K562 (cell line): ENCODE measurements at regions not wholly inside any gene's neighbourhood (a gene's known extent, or its start where the extent isn't known, plus 50 kb on each side); places are given as distances from the start of the nearest gene placed in this dataset.
A peak's percentile ranks its signal among the peaks of the same experiment; 100 is the strongest.

Experiments
- ATAC-seq: fragments of 200-7000 bp; cut with Tn5 transposase; 3 replicates; pipeline ENCODE4 v1.9.1; 2020; ENCODE audit warnings: moderate library complexity
- BruUV-seq: library from RNA; stranded (reverse); fragments of 400-500 nt; replicated peaks from 2 replicates; lab custom pipeline; 2021; lab: Mats Ljungman, UMichigan
- CTCF ChIA-PET: fragments of 300-600 bp; formaldehyde crosslinking; extraction: SDS; loops from one replicate; lab custom pipeline; 2021; ENCODE audit warnings: low intra/inter-chr PET ratio; lab: Yijun Ruan, JAX
- POLR2A ChIA-PET: fragments of 300-600, 350-650 bp; sonication (Branson Sonifier 250); formaldehyde crosslinking; extraction: SDS; loops from one replicate; lab custom pipeline; 2021; ENCODE audit warnings: antibody characterized with exemption, inconsistent platforms; lab: Yijun Ruan, JAX
- DNase-seq, 4 experiments: peaks; one replicate each; pipeline versions ENCODE4 v3.0.0 to v3.0.0-alpha.2; 2011 to 2018; ENCODE audit warnings: low spot score in 3 of 4, mixed read lengths in 3 of 4; ENCODE audit errors: extremely low read depth in 1 of 4
- FAIRE-seq: peaks from 2 replicates; lab custom pipeline; 2011; peaks lifted over from hg19 to GRCh38; lab: Jason Lieb, UNC
- H2AFZ ChIP-seq: 2 replicates; pipeline ENCODE4 v1.6.0; 2011; ENCODE audit warnings: low read depth, low read length, control low read depth, inconsistent platforms
- H3K27ac ChIP-seq: fragments of 200-600 bp; 3 replicates; pipeline ENCODE4 v1.8.0; 2011; ENCODE audit warnings: low read depth, mild to moderate bottlenecking, control low read depth, inconsistent platforms, low read length, moderate library complexity, mixed read lengths; ENCODE audit errors: extremely low read depth
- H3K27me3 ChIP-seq, 2 experiments: fragments of 300-600 bp in 1 of 2; 2 replicates in 1 of 2; 3 replicates in 1 of 2; pipeline versions ENCODE4 v1.6.0 to v1.8.0; 2011; ENCODE audit warnings: inconsistent platforms in 2 of 2, low read length in 2 of 2, mild to moderate bottlenecking in 1 of 2, mixed read lengths in 1 of 2, moderate library complexity in 1 of 2; ENCODE audit not compliant: control insufficient read depth in 2 of 2, insufficient read depth in 2 of 2
- H3K36me3 ChIP-seq: fragments of 300-600 bp; 3 replicates; pipeline ENCODE4 v1.8.0; 2011; ENCODE audit warnings: mild to moderate bottlenecking, low read length, inconsistent platforms; ENCODE audit not compliant: control insufficient read depth, insufficient read depth
- H3K4me1 ChIP-seq, 2 experiments: fragments of 200-600 bp in 1 of 2; replicated peaks in 1 of 2; 2 replicates in 1 of 2; 3 replicates in 1 of 2; pipeline versions ENCODE4 v1.5.1 to v1.8.0; 2011; ENCODE audit warnings: inconsistent platforms in 2 of 2, low read length in 2 of 2, mild to moderate bottlenecking in 1 of 2, mixed read lengths in 1 of 2, moderate library complexity in 1 of 2; ENCODE audit not compliant: control insufficient read depth in 2 of 2, insufficient read depth in 2 of 2
- H3K4me2 ChIP-seq: 2 replicates; pipeline ENCODE4 v1.6.1; 2011; ENCODE audit warnings: low read length, control low read depth, inconsistent platforms, mixed read lengths; ENCODE audit not compliant: insufficient read depth
- H3K4me3 ChIP-seq: fragments of 200-600 bp; sonication (generic), shearing (Covaris generic); 2 replicates; pipeline ENCODE4 v1.5.1; 2016; ENCODE audit warnings: control low read depth, inconsistent platforms
- H3K79me2 ChIP-seq: fragments of 200-600 bp; 3 replicates; pipeline ENCODE4 v1.8.0; 2011; ENCODE audit warnings: low read length, inconsistent platforms; ENCODE audit not compliant: control insufficient read depth, insufficient read depth
- H3K9ac ChIP-seq, 2 experiments: 2 replicates each; pipeline versions ENCODE4 v1.6.0 to v1.6.1; 2011; ENCODE audit warnings: low read depth in 2 of 2, low read length in 2 of 2, control low read depth in 1 of 2, inconsistent platforms in 1 of 2, mild to moderate bottlenecking in 1 of 2, mixed read lengths in 1 of 2; ENCODE audit not compliant: insufficient read depth in 1 of 2
- H3K9me1 ChIP-seq: one replicate; pipeline ENCODE4 v1.6.0; 2011; ENCODE audit warnings: inconsistent platforms, mild to moderate bottlenecking, low read length, moderate library complexity; ENCODE audit not compliant: control insufficient read depth, insufficient read depth
- H3K9me3 ChIP-seq: replicated peaks from 2 replicates; pipeline ENCODE4 v1.5.1; 2011; ENCODE audit warnings: low read depth, low read length, inconsistent platforms; ENCODE audit not compliant: control insufficient read depth, insufficient read depth
- H4K20me1 ChIP-seq: replicated peaks from 2 replicates; pipeline ENCODE4 v1.6.1; 2011; ENCODE audit warnings: low read length, inconsistent platforms, mixed read lengths; ENCODE audit not compliant: control insufficient read depth, insufficient read depth
- CHD7 ChIP-seq: fragments of 200-600 bp; sonication (generic); IDR thresholded peaks from one replicate; pipeline ENCODE4 v1.6.1; 2012; ENCODE audit warnings: mild to moderate bottlenecking, low read depth, low read length, inconsistent platforms
- ERF ChIP-seq: fragments of 450-650 bp; formaldehyde crosslinking; IDR thresholded peaks from 2 replicates; pipeline ENCODE4 v1.4.0; 2020; ENCODE audit warnings: mild to moderate bottlenecking, mixed read lengths
- HNRNPH1 ChIP-seq: fragments of 200-400 bp; formaldehyde crosslinking; optimal IDR thresholded peaks from 2 replicates; pipeline ENCODE3; 2017; ENCODE audit warnings: low read depth, mild to moderate bottlenecking, low read length, moderate library complexity
- KLF6 ChIP-seq: fragments of 250-450 bp; sonication (Bioruptor Pico); IDR thresholded peaks from 2 replicates; pipeline ENCODE4 v1.4.0; 2020; ENCODE audit warnings: mild to moderate bottlenecking, moderate library complexity, borderline replicate concordance
- L3MBTL2 ChIP-seq: fragments of 450-650 bp; IDR thresholded peaks from 2 replicates; pipeline ENCODE4 v1.6.1; 2016; ENCODE audit warnings: mild to moderate bottlenecking, moderate library complexity
- MCM3 ChIP-seq: fragments of 450-650 bp; IDR thresholded peaks from 2 replicates; pipeline ENCODE4 v1.6.1; 2016
- RBM14 ChIP-seq: fragments of 200-400 bp; formaldehyde crosslinking; IDR thresholded peaks from 2 replicates; pipeline ENCODE4 v1.6.1; 2018; ENCODE audit warnings: low read depth, mild to moderate bottlenecking, low read length, moderate library complexity, borderline replicate concordance; ENCODE audit not compliant: insufficient read depth
- SIX5 ChIP-seq, 2 experiments: IDR thresholded peaks; 2 replicates each; pipeline ENCODE4 v1.6.1; 2011; ENCODE audit warnings: low read length in 2 of 2, borderline replicate concordance in 1 of 2, low read depth in 1 of 2, mild to moderate bottlenecking in 1 of 2, moderate library complexity in 1 of 2; ENCODE audit not compliant: insufficient read depth in 1 of 2
- STAG1 ChIP-seq: sonication (generic); formaldehyde crosslinking; IDR thresholded peaks from 2 replicates; pipeline ENCODE4 v1.5.0; 2020; ENCODE audit warnings: missing genetic modification reagents, borderline replicate concordance
- TRIM28 ChIP-seq: fragments of 450-650 bp; IDR thresholded peaks from 2 replicates; pipeline ENCODE4 v1.6.1; 2017
- WGBS: fragments of 100-300 bp; shearing (Covaris generic); methylation state at CpG from one replicate; pipeline ENCODE4 v1.1.6; 2016; ENCODE audit warnings: low coverage, mixed read lengths; ENCODE audit not compliant: insufficient coverage; ENCODE audit errors: missing lambda C conversion rate; 5-methylcytosine and 5-hydroxymethylcytosine counted together
- in situ Hi-C: fragments of 300-500 bp; cut with MboI; formaldehyde crosslinking; loops from 4 replicates; pipeline ENCODE4 v1.15.0; 2018; ENCODE audit warnings: inconsistent platforms, mixed read lengths
- intact Hi-C: fragments of 100-400 bp; cut with micrococcal nuclease; formaldehyde crosslinking; loops from 2 replicates; pipeline ENCODE4 v1.14.2; 2022
- TF ChIP-seq, protein P1 (sequence below): fragments of 250-450 bp; sonication (Bioruptor Pico); IDR thresholded peaks from 2 replicates; pipeline ENCODE4 v1.8.0; 2021; ENCODE audit warnings: mild to moderate bottlenecking, moderate library complexity

DNA sequence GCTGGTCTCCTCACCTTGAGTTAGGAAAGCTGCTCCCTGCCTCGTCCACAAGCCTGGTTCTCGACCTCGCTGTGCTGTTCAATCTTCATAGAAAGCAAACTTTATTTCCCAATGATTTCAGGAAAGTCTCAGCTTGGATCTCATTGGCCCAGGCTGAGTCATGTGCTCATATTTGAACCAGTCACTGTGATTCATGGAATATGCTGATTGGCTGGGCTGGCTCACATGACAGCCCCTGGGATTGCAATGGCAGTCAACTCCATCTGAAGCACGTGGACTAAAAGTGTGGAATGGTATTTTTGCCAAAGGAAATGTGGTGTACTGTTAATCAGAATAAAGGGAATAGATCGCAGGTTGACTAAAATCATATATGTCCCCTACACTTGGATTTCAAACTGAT is 396.6 kb downstream of the AACS start:
- no peaks in the 10 kb centered on the region for H4K20me1 ChIP-seq
- no peaks in the 10 kb centered on the region for H3K9me1 ChIP-seq
- FAIRE-seq (no peak), ATAC-seq (peak; percentile 31; the same call in 1 of the 3 replicates), DNase-seq (peak; percentile 3 to 43 (median 28))
- in situ Hi-C loops (no loop called here), intact Hi-C loops (no loop called here)
- no peak overlapping the region for H3K27ac ChIP-seq
- no peaks in the 10 kb centered on the region for H3K36me3 ChIP-seq
- no peaks in the 10 kb centered on the region for H3K4me1 ChIP-seq
- no peak overlapping the region for H3K4me2 ChIP-seq
- no peak overlapping the region for H3K4me3 ChIP-seq
- no peaks in the 10 kb centered on the region for H3K27me3 ChIP-seq
- CTCF ChIA-PET: interaction anchor here (0.5 kb wide), 1 partner anchor 1894 kb away, joined by 3 read pairs; no protein-coding TSS in a partner anchor
- H2AFZ ChIP-seq: no peak overlapping the region
- 2% methylated on average over 5 of the region's 5 CpGs for WGBS
- no peaks in the 10 kb centered on the region for H3K79me2 ChIP-seq
- no peaks in the 10 kb centered on the region for H3K9me3 ChIP-seq
- no TSS peak for BruUV-seq
- POLR2A ChIA-PET: no interaction called here
- no peak overlapping the region for H3K9ac ChIP-seq
- no peak for TF ChIP-seq KLF6 (CRISPR knock-in tag)
- TF ChIP-seq ERF: no peak
- TF ChIP-seq L3MBTL2: peak; percentile 32; the same call in 1 of the 2 replicates
- TF ChIP-seq, protein P1, sequence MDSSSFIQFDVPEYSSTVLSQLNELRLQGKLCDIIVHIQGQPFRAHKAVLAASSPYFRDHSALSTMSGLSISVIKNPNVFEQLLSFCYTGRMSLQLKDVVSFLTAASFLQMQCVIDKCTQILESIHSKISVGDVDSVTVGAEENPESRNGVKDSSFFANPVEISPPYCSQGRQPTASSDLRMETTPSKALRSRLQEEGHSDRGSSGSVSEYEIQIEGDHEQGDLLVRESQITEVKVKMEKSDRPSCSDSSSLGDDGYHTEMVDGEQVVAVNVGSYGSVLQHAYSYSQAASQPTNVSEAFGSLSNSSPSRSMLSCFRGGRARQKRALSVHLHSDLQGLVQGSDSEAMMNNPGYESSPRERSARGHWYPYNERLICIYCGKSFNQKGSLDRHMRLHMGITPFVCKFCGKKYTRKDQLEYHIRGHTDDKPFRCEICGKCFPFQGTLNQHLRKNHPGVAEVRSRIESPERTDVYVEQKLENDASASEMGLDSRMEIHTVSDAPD (CRISPR knock-in tag): no peak
- no peak for TF ChIP-seq HNRNPH1
- no peak for TF ChIP-seq TRIM28
- no peak for TF ChIP-seq RBM14
- no peak for TF ChIP-seq CHD7
- no peak for TF ChIP-seq MCM3
- no peak for TF ChIP-seq STAG1 (CRISPR knock-in tag)
- TF ChIP-seq SIX5 (IDR thresholded peaks at IDR 0.05; ENCODE audit: borderline replicate concordance in 1 of 2, insufficient read depth in 1 of 2, low read depth in 1 of 2, low read length in 2 of 2): no peak
